ENCODE measurements at regions not wholly inside any gene's neighbourhood (a gene's known extent, or its start where the extent isn't known, plus 50 kb on each side); places are given as distances from the start of the nearest gene placed in this dataset.

DNA sequence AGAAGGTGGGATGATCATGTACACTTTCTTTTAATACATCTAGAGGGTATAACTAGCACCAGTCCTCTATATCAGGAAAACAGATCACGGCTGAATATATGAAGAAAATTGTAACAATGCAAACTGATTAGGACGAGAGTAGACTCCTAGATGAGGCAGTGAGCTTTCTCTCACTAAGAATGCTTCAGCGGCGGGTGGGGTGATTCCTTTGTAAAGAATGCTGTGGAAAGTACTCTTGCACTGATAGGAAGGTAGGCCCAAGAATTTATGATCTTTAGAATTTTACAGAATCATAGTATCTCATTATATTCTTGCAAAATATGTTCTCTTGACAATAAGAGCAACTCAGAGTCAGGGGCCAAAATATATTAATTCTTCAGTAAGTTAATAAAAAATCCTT is 133.0 kb downstream of the LMNTD1 start:
- Histone ChIP-seq H3K4me3 (no peak overlapping the region), H3K36me3 (no peaks in the 10 kb centered on the region), H3K4me1 (peaks cover 0 to 11% (median 0%) of the 10 kb centered on the region in 12 donors), H3K27ac (no peak overlapping the region), H3K9me3 (no peaks in the 10 kb centered on the region), H3K27me3 (no peaks in the 10 kb centered on the region)
- WGBS, 4 donors: 47 to 67% (median 52%) methylated on average over 4 of the region's 4 CpGs
- no peak for DNase-seq
- intact Hi-C loops (cut with DNase I): no loop called here
- no peak for ATAC-seq
- no peak for TF ChIP-seq POLR2A (IDR thresholded peaks at IDR 0.05)
- TF ChIP-seq, protein P1, sequence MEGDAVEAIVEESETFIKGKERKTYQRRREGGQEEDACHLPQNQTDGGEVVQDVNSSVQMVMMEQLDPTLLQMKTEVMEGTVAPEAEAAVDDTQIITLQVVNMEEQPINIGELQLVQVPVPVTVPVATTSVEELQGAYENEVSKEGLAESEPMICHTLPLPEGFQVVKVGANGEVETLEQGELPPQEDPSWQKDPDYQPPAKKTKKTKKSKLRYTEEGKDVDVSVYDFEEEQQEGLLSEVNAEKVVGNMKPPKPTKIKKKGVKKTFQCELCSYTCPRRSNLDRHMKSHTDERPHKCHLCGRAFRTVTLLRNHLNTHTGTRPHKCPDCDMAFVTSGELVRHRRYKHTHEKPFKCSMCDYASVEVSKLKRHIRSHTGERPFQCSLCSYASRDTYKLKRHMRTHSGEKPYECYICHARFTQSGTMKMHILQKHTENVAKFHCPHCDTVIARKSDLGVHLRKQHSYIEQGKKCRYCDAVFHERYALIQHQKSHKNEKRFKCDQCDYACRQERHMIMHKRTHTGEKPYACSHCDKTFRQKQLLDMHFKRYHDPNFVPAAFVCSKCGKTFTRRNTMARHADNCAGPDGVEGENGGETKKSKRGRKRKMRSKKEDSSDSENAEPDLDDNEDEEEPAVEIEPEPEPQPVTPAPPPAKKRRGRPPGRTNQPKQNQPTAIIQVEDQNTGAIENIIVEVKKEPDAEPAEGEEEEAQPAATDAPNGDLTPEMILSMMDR (IDR thresholded peaks at IDR 0.05): no peak

DNA sequence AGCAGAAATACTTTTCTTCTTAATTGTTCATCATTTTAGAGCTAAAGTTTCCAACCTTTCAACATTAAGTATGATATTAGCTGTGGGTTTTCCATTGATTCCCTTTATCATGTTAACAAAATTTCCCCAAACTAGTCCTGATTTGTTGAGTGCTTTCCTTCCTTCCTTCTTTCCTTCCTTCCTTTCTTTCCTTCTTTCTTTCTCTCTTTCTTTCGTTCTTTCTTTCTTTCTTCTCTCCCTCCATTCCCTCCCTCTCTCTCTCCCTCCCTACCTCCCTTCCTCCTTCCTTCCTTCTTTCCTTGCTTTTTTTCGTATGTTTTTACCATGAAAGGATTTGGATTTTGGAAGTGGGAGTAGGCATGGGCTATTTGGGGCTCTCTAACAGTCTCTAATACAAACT is 133.5 kb downstream of the LMNTD1 start:
- TF ChIP-seq, protein P1 (IDR thresholded peaks at IDR 0.05): no peak
- no peak for TF ChIP-seq POLR2A (IDR thresholded peaks at IDR 0.05)
- H3K27ac ChIP-seq: no peak overlapping the region
- H3K9me3 ChIP-seq: no peaks in the 10 kb centered on the region
- H3K36me3 ChIP-seq: no peaks in the 10 kb centered on the region
- H3K4me3 ChIP-seq: no peak overlapping the region
- ATAC-seq (no peak), DNase-seq (no peak)
- WGBS, 4 donors: 52 to 67% (median 65%) methylated on average over 2 of the region's 2 CpGs
- H3K4me1 ChIP-seq: peaks cover 0 to 10% (median 0%) of the 10 kb centered on the region in 12 donors
- intact Hi-C loops (cut with DNase I): no loop called here
- no peaks in the 10 kb centered on the region for H3K27me3 ChIP-seq

DNA sequence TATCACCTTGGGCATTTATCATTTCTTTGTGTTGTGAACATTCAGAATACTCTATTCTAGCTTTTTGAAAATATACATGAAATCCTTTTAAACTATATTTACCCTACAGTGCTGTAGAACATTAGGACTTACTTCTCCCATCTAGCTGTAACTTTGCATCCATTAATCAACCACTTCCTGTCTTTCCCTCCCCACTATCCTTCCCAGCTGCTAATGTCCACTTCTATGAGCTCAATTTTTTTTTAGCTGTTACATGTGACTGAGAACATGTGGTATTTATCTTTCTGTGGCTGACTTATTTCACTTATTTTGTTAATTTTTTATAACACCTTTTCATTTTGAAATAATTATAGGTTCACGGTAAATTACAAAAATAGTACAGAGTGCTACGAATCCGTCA is 136.0 kb downstream of the LMNTD1 start:
- no peak for TF ChIP-seq POLR2A (IDR thresholded peaks at IDR 0.05)
- TF ChIP-seq, protein P1 (IDR thresholded peaks at IDR 0.05): no peak
- Histone ChIP-seq H3K4me3 (no peak overlapping the region), H3K9me3 (no peaks in the 10 kb centered on the region), H3K27me3 (no peaks in the 10 kb centered on the region), H3K27ac (no peak overlapping the region), H3K4me1 (no peaks in the 10 kb centered on the region), H3K36me3 (no peaks in the 10 kb centered on the region)
- no peak for DNase-seq
- intact Hi-C loops (cut with DNase I): no loop called here
- 93 to 96% (median 94%) methylated on average over 3 of the region's 3 CpGs for WGBS, 4 donors
- ATAC-seq: no peak

DNA sequence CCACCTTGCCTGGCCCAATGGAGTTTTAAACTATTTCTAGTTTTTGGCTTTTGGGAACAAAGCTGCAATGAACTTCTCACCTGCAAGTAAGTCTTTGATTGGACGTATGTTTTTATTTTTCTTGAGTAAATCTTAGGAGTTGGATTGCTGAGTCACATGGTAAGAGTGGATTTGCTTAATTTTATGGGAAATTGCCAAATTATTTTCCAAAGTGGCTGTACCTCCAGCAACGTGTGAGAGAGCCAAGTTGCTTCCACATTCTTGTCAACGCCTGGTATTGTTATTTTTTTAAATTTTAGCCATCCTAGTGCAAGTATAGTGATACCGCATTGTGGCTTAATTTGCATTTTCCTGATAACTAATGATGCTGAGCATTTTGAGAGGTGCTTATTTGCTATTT is 136.6 kb downstream of the LMNTD1 start:
- 61 to 69% (median 64%) methylated on average over 4 of the region's 4 CpGs for WGBS, 4 donors

More for the DNA sequence above, 136.6 kb downstream of the LMNTD1 start:
- Histone ChIP-seq H3K36me3 (no peaks in the 10 kb centered on the region), H3K27ac (no peak overlapping the region), H3K9me3 (no peaks in the 10 kb centered on the region), H3K27me3 (no peaks in the 10 kb centered on the region), H3K4me3 (no peak overlapping the region), H3K4me1 (no peaks in the 10 kb centered on the region)
- intact Hi-C loops (cut with DNase I): no loop called here
- DNase-seq (no peak), ATAC-seq (no peak)
- no peak for TF ChIP-seq POLR2A (IDR thresholded peaks at IDR 0.05)
- TF ChIP-seq, protein P1 (IDR thresholded peaks at IDR 0.05): no peak
